ENCODE measurements at regions not wholly inside any gene's neighbourhood (a gene's known extent, or its start where the extent isn't known, plus 50 kb on each side); places are given as distances from the start of the nearest gene placed in this dataset.
"Not testable (repeated sequence)": the region's sequence is repeated elsewhere in the genome, so short reads cannot be mapped to it uniquely, and the experiment has no call there.

DNA sequence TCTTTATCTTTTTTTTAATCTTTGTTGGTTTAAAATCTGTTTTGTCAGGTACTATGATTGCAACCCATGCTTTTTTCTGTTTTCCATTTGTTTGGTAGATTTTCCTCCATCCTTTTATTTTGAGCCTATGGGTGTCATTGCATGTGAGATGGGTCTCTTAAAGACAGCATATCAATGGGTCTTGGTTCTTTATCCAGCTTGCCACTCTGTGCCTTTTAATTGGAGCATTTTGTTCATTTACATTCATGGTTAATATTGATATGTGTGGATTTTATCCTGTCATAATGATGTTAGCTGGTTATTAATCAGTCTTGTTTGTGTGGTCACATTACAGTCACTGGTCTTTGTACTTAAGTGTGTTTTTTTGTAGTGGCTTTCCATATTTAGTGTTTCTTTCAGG lies 159.9 kb downstream of the CENPF start:
- H3K36me3 ChIP-seq: no peaks in the 10 kb centered on the region
- H3K27ac ChIP-seq: no peak overlapping the region
- H3K4me1 ChIP-seq: no peaks in the 10 kb centered on the region
- H3K9me3 ChIP-seq: peaks cover 4 to 24% (median 22%) of the 10 kb centered on the region in 3 donors
- H3K4me3 ChIP-seq: no peak overlapping the region
- TF ChIP-seq, protein P1, sequence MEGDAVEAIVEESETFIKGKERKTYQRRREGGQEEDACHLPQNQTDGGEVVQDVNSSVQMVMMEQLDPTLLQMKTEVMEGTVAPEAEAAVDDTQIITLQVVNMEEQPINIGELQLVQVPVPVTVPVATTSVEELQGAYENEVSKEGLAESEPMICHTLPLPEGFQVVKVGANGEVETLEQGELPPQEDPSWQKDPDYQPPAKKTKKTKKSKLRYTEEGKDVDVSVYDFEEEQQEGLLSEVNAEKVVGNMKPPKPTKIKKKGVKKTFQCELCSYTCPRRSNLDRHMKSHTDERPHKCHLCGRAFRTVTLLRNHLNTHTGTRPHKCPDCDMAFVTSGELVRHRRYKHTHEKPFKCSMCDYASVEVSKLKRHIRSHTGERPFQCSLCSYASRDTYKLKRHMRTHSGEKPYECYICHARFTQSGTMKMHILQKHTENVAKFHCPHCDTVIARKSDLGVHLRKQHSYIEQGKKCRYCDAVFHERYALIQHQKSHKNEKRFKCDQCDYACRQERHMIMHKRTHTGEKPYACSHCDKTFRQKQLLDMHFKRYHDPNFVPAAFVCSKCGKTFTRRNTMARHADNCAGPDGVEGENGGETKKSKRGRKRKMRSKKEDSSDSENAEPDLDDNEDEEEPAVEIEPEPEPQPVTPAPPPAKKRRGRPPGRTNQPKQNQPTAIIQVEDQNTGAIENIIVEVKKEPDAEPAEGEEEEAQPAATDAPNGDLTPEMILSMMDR (IDR thresholded peaks at IDR 0.05): no peak
- H3K27me3 ChIP-seq: no peaks in the 10 kb centered on the region
- intact Hi-C loops (cut with DNase I; ENCODE audit: low total_unique reads): no loop called here
- DNase-seq: no peak

DNA sequence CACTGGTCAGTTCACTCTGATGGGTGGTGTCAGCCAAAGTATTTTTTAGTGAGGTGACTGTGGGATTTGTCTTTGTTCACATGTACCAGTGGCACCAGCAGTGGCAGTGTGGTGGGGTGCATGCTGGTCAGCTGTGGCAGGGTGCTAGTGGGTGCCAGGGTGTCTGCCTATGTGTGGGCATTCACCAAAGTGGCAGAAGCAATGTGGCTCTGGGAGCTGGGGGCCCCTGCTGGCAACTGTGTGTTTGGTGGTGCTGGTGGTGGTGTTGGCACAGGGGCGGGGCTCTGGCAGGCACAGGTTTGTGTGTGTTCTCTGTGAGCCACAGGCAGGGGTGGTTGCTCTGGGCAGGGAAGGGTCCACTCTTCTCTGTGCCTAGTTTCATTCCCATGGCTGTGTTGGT lies 161.5 kb downstream of the CENPF start:
- intact Hi-C loops (cut with DNase I; ENCODE audit: low total_unique reads): no loop called here
- H3K9me3 ChIP-seq: peaks cover 4 to 24% (median 22%) of the 10 kb centered on the region in 3 donors
- no peak overlapping the region for H3K27ac ChIP-seq
- H3K27me3 ChIP-seq: no peaks in the 10 kb centered on the region
- TF ChIP-seq, protein P1 (IDR thresholded peaks at IDR 0.05): no peak
- H3K4me1 ChIP-seq: no peaks in the 10 kb centered on the region
- peak in 1 of 2 donors; percentile 53 for DNase-seq
- no peak overlapping the region for H3K4me3 ChIP-seq
- no peaks in the 10 kb centered on the region for H3K36me3 ChIP-seq

DNA sequence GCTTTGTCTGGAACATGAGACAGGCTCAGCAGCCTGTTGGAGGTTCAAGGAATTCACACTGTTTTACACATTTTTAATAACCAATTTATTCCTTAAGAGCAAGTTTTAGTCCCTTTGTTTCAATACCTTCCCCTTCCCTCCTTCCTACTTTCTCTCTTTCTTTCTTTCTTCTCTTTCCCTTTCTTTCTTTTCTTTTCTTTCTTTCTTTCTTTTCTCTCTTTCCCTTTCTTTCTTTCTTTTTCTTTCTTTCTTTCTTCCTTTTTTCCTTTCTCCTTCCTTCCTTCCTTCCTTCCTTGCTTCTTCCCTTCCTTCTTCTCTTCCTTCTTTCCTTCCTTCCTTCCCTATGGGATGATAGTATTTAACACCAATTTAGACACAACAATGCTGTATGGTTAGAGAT lies 164.2 kb downstream of the CENPF start:
- Histone ChIP-seq H3K4me1 (no peaks in the 10 kb centered on the region), H3K9me3 (peaks cover 0 to 8% (median 6%) of the 10 kb centered on the region in 3 donors), H3K4me3 (no peak overlapping the region), H3K27me3 (no peaks in the 10 kb centered on the region), H3K36me3 (no peaks in the 10 kb centered on the region), H3K27ac (no peak overlapping the region)
- intact Hi-C loops (cut with DNase I; ENCODE audit: low total_unique reads): no loop called here
- TF ChIP-seq, protein P1 (IDR thresholded peaks at IDR 0.05): no peak
- no peak for DNase-seq

DNA sequence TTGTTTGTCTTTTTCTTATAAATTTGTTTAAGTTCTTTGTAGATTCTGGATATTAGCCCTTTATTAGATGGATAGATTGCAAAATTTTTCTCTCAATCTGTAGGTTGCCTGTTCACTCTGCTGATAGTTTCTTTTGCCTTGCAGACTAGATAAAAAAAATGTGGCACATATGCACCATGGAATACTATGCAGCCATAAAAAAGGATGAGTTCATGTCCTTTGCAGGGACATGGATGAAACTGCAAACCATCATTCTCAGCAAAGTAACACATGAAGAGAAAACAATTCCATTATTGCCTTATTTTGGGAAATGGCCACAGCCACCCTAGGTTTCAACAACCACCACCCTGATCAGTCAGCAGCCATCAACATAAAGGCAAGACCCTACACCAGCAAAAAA lies 166.7 kb downstream of the CENPF start:
- H3K4me1 ChIP-seq; H3K27ac ChIP-seq; H3K27me3 ChIP-seq; H3K36me3 ChIP-seq; H3K4me3 ChIP-seq; intact Hi-C loops (cut with DNase I; ENCODE audit: low total_unique reads); DNase-seq; H3K9me3 ChIP-seq: not testable (repeated sequence)

DNA sequence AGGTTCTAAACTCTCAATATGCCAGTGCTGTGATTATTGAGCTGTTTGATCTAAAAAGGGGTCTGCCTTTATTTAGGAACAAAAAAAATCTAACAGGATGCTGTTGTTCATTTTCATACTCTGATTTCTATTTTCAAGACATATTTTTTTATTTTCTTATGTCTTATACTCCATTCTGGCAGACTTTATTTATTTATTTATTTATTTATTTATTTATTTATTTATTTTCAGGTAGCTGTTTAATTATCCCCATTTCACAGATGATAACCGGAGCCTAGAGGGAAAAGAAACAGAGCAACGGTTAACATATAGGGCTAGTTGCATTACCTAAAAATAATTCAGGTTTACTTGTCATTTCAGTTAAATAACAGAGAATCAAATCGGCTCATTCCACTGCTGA lies 174.4 kb downstream of the CENPF start:
- Histone ChIP-seq H3K27me3 (no peaks in the 10 kb centered on the region), H3K36me3 (no peaks in the 10 kb centered on the region), H3K4me1 (no peaks in the 10 kb centered on the region), H3K4me3 (no peak overlapping the region), H3K9me3 (peaks cover 0 to 3% (median 0%) of the 10 kb centered on the region in 3 donors), H3K27ac (no peak overlapping the region)
- intact Hi-C loops (cut with DNase I; ENCODE audit: low total_unique reads): no loop called here
- TF ChIP-seq, protein P1 (IDR thresholded peaks at IDR 0.05): no peak
- DNase-seq: no peak

DNA sequence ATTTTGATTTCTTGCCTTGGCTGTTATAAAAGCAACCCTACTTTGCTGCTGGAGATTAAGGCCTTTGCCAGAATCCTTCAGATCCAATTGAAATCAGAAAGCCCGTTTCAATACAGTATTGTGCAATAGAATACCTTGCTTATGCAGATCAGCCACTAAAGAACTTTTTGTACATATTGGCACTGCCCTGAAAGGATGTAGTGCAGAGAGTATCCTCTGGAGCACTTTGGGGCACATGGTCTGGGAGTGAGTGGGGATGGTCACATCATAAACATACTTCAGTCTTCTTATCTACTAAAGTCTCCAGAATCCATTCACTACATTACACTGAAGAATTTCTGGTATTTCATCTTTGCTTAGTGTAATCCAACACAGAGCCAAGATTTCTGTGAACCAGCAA lies 189.0 kb downstream of the CENPF start:
- TF ChIP-seq, protein P1 (IDR thresholded peaks at IDR 0.05): no peak

More for the DNA sequence above, 189.0 kb downstream of the CENPF start:
- no peaks in the 10 kb centered on the region for H3K27me3 ChIP-seq
- H3K36me3 ChIP-seq: no peaks in the 10 kb centered on the region
- H3K27ac ChIP-seq: no peak overlapping the region
- intact Hi-C loops (cut with DNase I; ENCODE audit: low total_unique reads): no loop called here
- H3K4me1 ChIP-seq: no peaks in the 10 kb centered on the region
- no peaks in the 10 kb centered on the region for H3K9me3 ChIP-seq
- no peak overlapping the region for H3K4me3 ChIP-seq
- no peak for DNase-seq

Data from tibial artery (tissue), 4 donors.